ENCODE measurements at regions not wholly inside any gene's neighbourhood (a gene's known extent, or its start where the extent isn't known, plus 50 kb on each side); places are given as distances from the start of the nearest gene placed in this dataset.
A peak's percentile ranks its signal among the peaks of the same experiment; 100 is the strongest.

DNA sequence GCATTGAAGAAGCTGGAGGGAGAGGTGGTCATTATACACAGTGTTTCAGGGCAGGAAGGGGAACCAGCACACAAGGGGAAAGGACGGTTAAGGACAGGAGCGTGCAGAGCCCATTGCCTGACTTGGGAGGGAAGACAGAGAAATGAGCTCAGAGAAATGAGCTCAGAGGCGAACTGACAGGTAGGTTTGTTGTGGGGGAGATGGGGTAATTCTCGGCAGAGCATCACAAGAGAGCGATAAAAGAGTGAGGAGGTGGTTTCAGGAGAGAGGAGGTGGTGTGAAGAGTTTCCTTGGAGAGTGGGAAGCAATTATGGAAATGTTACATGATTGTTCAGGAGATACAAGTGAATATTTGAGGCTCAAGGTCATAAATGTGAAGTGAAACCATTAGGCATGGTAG is 61.0 kb downstream of the MRGPRX1 start:
- ChIA-PET CTCF (no interaction called here), POLR2A (no interaction called here)
- TF ChIP-seq CTBP1 (IDR thresholded peaks at IDR 0.05; ENCODE audit: borderline replicate concordance) (no peak), BHLHE40 (IDR thresholded peaks at IDR 0.05; ENCODE audit: borderline replicate concordance) (no peak), NFRKB (IDR thresholded peaks at IDR 0.05) (no peak), FOXK2 (IDR thresholded peaks at IDR 0.05) (no peak), FOXM1 (IDR thresholded peaks at IDR 0.05; ENCODE audit: borderline replicate concordance) (no peak), SP1 (IDR thresholded peaks at IDR 0.05) (no peak), TARDBP (IDR thresholded peaks at IDR 0.05) (no peak), FOXA1 (IDR thresholded peaks at IDR 0.05) (no peak), PKNOX1 (IDR thresholded peaks at IDR 0.05) (no peak), ELF4 (IDR thresholded peaks at IDR 0.05) (no peak), LEF1 (IDR thresholded peaks at IDR 0.05; ENCODE audit: borderline replicate concordance) (no peak), L3MBTL2 (conservative IDR thresholded peaks at IDR 0.05) (no peak), SUZ12 (IDR thresholded peaks at IDR 0.05) (no peak), ZNF384 (IDR thresholded peaks at IDR 0.05) (no peak), HDGF (IDR thresholded peaks at IDR 0.05; ENCODE audit: borderline replicate concordance) (no peak), ARNT (IDR thresholded peaks at IDR 0.05) (no peak)
- DNase-seq (ENCODE audit: extremely low spot score): no peak

DNA sequence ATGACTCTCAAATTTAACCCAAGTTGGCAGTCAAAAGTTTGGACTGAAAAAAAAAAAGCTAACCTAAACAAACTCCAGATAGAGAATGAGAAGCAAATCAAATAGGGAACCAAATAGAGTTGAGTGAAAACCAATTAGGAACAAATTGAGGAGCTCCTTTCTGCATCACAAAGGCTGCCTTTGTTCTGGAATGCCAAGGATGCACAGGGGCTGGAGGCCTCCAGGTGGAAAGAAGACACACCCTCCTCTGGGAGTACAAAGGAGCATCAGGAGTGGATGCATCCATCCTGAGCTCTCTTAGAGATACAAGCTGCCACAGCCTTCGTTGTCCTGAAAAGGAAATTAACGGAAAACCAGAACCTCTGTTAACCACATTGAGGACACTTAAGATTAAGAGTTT is 73.3 kb downstream of the MRGPRX1 start:
- DNase-seq (ENCODE audit: extremely low spot score): no peak
- TF ChIP-seq NFRKB (IDR thresholded peaks at IDR 0.05) (no peak), FOXA1 (IDR thresholded peaks at IDR 0.05) (no peak), SUZ12 (IDR thresholded peaks at IDR 0.05) (no peak), CTBP1 (IDR thresholded peaks at IDR 0.05; ENCODE audit: borderline replicate concordance) (no peak), HDGF (IDR thresholded peaks at IDR 0.05; ENCODE audit: borderline replicate concordance) (no peak), LEF1 (IDR thresholded peaks at IDR 0.05; ENCODE audit: borderline replicate concordance) (no peak), ZNF384 (IDR thresholded peaks at IDR 0.05) (no peak), BHLHE40 (IDR thresholded peaks at IDR 0.05; ENCODE audit: borderline replicate concordance) (no peak), L3MBTL2 (conservative IDR thresholded peaks at IDR 0.05) (no peak), TARDBP (IDR thresholded peaks at IDR 0.05) (no peak), SP1 (IDR thresholded peaks at IDR 0.05) (no peak), FOXK2 (IDR thresholded peaks at IDR 0.05) (no peak)
- ChIA-PET POLR2A (no interaction called here), CTCF (interaction anchor here (0.7 kb wide), 1 partner anchor 63 kb away, joined by 3 read pairs; no protein-coding TSS in a partner anchor)

GRCh38 chr11:18865261-18865660 is 73.7 kb upstream of the PTPN5 start:
- ChIA-PET POLR2A (no interaction called here), CTCF (no interaction called here)
- TF ChIP-seq CTBP1 (IDR thresholded peaks at IDR 0.05; ENCODE audit: borderline replicate concordance): no peak
- TF ChIP-seq HDGF (IDR thresholded peaks at IDR 0.05; ENCODE audit: borderline replicate concordance): no peak
- TF ChIP-seq ZNF384 (IDR thresholded peaks at IDR 0.05): no peak
- no peak for TF ChIP-seq NFRKB (IDR thresholded peaks at IDR 0.05)
- no peak for TF ChIP-seq FOXK2 (IDR thresholded peaks at IDR 0.05)
- TF ChIP-seq FOXM1 (IDR thresholded peaks at IDR 0.05; ENCODE audit: borderline replicate concordance): no peak
- TF ChIP-seq FOXA1 (IDR thresholded peaks at IDR 0.05): no peak
- no peak for TF ChIP-seq SP1 (IDR thresholded peaks at IDR 0.05)
- TF ChIP-seq TARDBP (IDR thresholded peaks at IDR 0.05): no peak
- no peak for TF ChIP-seq SUZ12 (IDR thresholded peaks at IDR 0.05)
- no peak for TF ChIP-seq ARNT (IDR thresholded peaks at IDR 0.05)
- TF ChIP-seq L3MBTL2 (conservative IDR thresholded peaks at IDR 0.05): no peak
- no peak for TF ChIP-seq ELF4 (IDR thresholded peaks at IDR 0.05)

GRCh38 chr11:18853086-18853720 is 61.6 kb upstream of the PTPN5 start:
- ChIA-PET CTCF (interaction anchor here (0.6 to 0.8 kb wide), 3 partner anchors 59 to 383 kb away, joined by 3 to 4 read pairs (median 3); no protein-coding TSS in a partner anchor), POLR2A (no interaction called here)
- peak; percentile 22 for DNase-seq (ENCODE audit: extremely low spot score)
- TF ChIP-seq ZNF384 (IDR thresholded peaks at IDR 0.05) (no peak), SUZ12 (IDR thresholded peaks at IDR 0.05) (no peak), BHLHE40 (IDR thresholded peaks at IDR 0.05; ENCODE audit: borderline replicate concordance) (no peak), LEF1 (IDR thresholded peaks at IDR 0.05; ENCODE audit: borderline replicate concordance) (no peak), PKNOX1 (IDR thresholded peaks at IDR 0.05) (no peak), CTBP1 (IDR thresholded peaks at IDR 0.05; ENCODE audit: borderline replicate concordance) (no peak), ARNT (IDR thresholded peaks at IDR 0.05) (no peak), FOXA1 (IDR thresholded peaks at IDR 0.05) (no peak), L3MBTL2 (conservative IDR thresholded peaks at IDR 0.05) (no peak), FOXK2 (IDR thresholded peaks at IDR 0.05) (no peak), SP1 (IDR thresholded peaks at IDR 0.05) (no peak), TARDBP (IDR thresholded peaks at IDR 0.05) (no peak), FOXM1 (IDR thresholded peaks at IDR 0.05; ENCODE audit: borderline replicate concordance) (no peak), ELF4 (IDR thresholded peaks at IDR 0.05) (no peak), HDGF (IDR thresholded peaks at IDR 0.05; ENCODE audit: borderline replicate concordance) (no peak), NFRKB (IDR thresholded peaks at IDR 0.05) (no peak)

More at GRCh38 chr11:18865261-18865660, 73.7 kb upstream of the PTPN5 start:
- DNase-seq (ENCODE audit: extremely low spot score): no peak

- POLR2A ChIA-PET: no interaction called here
- no peak for DNase-seq (ENCODE audit: extremely low spot score)
These were observed 57.8 kb upstream of the PTPN5 start for GRCh38 chr11:18849406-18849805.

More at GRCh38 chr11:18849406-18849805, 57.8 kb upstream of the PTPN5 start:
- CTCF ChIA-PET: no interaction called here
- TF ChIP-seq PKNOX1 (IDR thresholded peaks at IDR 0.05) (no peak), NFRKB (IDR thresholded peaks at IDR 0.05) (no peak), SP1 (IDR thresholded peaks at IDR 0.05) (no peak), FOXA1 (IDR thresholded peaks at IDR 0.05) (no peak), HDGF (IDR thresholded peaks at IDR 0.05; ENCODE audit: borderline replicate concordance) (no peak), FOXK2 (IDR thresholded peaks at IDR 0.05) (no peak), TARDBP (IDR thresholded peaks at IDR 0.05) (no peak), FOXM1 (IDR thresholded peaks at IDR 0.05; ENCODE audit: borderline replicate concordance) (no peak), CTBP1 (IDR thresholded peaks at IDR 0.05; ENCODE audit: borderline replicate concordance) (no peak), BHLHE40 (IDR thresholded peaks at IDR 0.05; ENCODE audit: borderline replicate concordance) (no peak), ARNT (IDR thresholded peaks at IDR 0.05) (no peak), LEF1 (IDR thresholded peaks at IDR 0.05; ENCODE audit: borderline replicate concordance) (no peak), L3MBTL2 (conservative IDR thresholded peaks at IDR 0.05) (no peak), SUZ12 (IDR thresholded peaks at IDR 0.05) (no peak), ZNF384 (IDR thresholded peaks at IDR 0.05) (no peak), ELF4 (IDR thresholded peaks at IDR 0.05) (no peak)

Measured in HEK293T (cell line).